Left lung (tissue), 4 donors: ENCODE measurements at regions not wholly inside any gene's neighbourhood (a gene's known extent, or its start where the extent isn't known, plus 50 kb on each side); places are given as distances from the start of the nearest gene placed in this dataset.

Experiments used
- ATAC-seq: fragments of 200-7000 bp; cut with Tn5 transposase; one replicate; pipeline ENCODE4 v1.9.1; 2020; ENCODE audit warnings: moderate library complexity
- DNase-seq, 4 donors: peaks; one replicate each; pipeline ENCODE4 v3.0.0-alpha.2; 2013 to 2020
- H3K27ac ChIP-seq, 2 donors: fragments of 200-600 bp; sonication (generic) in 1 of 2; one replicate each; pipeline versions ENCODE4 v1.5.0 to v1.8.0; 2020 to 2021
- H3K27me3 ChIP-seq, 2 donors: fragments of 200-600 bp; sonication (generic) in 1 of 2; one replicate each; pipeline versions ENCODE4 v1.5.0 to v1.8.0; 2020 to 2021
- H3K36me3 ChIP-seq, 2 donors: fragments of 200-600 bp; sonication (generic) in 1 of 2; one replicate each; pipeline versions ENCODE4 v1.5.0 to v1.8.0; 2020 to 2021
- H3K4me1 ChIP-seq, 2 donors: fragments of 200-600 bp; one replicate each; pipeline ENCODE4 v1.8.0; 2021
- H3K4me3 ChIP-seq, 2 donors: fragments of 200-600 bp; sonication (generic) in 1 of 2; one replicate each; pipeline versions ENCODE4 v1.5.0 to v1.8.0; 2020 to 2021; ENCODE audit warnings: mild to moderate bottlenecking in 1 of 2
- H3K9me3 ChIP-seq, 2 donors: fragments of 200-600 bp; sonication (generic) in 1 of 2; one replicate each; pipeline versions ENCODE4 v1.5.0 to v1.8.0; 2020 to 2021
- CTCF ChIP-seq, 2 donors: fragments of 200-600 bp; sonication (generic) in 1 of 2; IDR thresholded peaks; one replicate each; pipeline versions ENCODE4 v1.5.0 to v1.8.0; 2021; ENCODE audit warnings: antibody characterized with exemption in 2 of 2
- intact Hi-C, 2 donors: fragments of 100-400 bp; cut with DNase I; formaldehyde crosslinking; loops; one replicate each; pipeline versions ENCODE4 v1.11.2 to v1.14.2; 2022
- donor health status: DM: no; HTN: yes; CAD: no.
- donor health status: DM: no; HTN: no; CAD: no.

DNA sequence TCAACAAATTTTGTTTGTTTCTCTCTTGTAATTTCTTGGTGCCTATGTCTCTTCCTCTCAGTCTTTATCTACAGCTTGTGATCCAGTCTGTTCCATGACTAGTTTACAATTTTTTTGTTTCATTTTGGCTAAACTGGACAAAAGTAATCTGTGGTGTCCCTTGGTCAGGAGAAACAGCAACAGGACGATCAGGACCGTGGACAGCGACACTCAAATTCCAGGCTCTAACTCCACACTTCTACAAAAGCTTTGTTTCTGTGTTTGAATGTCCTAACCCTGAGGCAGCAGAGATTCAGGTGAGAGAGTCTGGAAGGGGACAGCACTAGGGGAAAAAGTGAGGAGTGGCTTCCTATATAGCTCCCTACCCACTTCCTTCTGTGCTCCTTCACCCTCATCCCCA is 593.3 kb upstream of the FANCL start:
- Histone ChIP-seq H3K4me3 (no peak overlapping the region), H3K27ac (no peak overlapping the region), H3K9me3 (peaks cover 0 to 9% of the 10 kb centered on the region in 2 donors), H3K27me3 (no peaks in the 10 kb centered on the region), H3K36me3 (no peaks in the 10 kb centered on the region), H3K4me1 (no peaks in the 10 kb centered on the region)
- no peak for TF ChIP-seq CTCF (IDR thresholded peaks at IDR 0.05)
- peak in 2 of 4 donors; percentile 29 to 52 for DNase-seq
- intact Hi-C loops, result no loop called here
- ATAC-seq, result peak; percentile 65

- peaks cover 0 to 52% of the 10 kb centered on the region in 2 donors for H3K9me3 ChIP-seq
- no peaks in the 10 kb centered on the region for H3K36me3 ChIP-seq
- H3K4me3 ChIP-seq, result no peak overlapping the region
Observed at GRCh38 chr2:58826795-58827194, 585.7 kb upstream of the FANCL start.

DNA sequence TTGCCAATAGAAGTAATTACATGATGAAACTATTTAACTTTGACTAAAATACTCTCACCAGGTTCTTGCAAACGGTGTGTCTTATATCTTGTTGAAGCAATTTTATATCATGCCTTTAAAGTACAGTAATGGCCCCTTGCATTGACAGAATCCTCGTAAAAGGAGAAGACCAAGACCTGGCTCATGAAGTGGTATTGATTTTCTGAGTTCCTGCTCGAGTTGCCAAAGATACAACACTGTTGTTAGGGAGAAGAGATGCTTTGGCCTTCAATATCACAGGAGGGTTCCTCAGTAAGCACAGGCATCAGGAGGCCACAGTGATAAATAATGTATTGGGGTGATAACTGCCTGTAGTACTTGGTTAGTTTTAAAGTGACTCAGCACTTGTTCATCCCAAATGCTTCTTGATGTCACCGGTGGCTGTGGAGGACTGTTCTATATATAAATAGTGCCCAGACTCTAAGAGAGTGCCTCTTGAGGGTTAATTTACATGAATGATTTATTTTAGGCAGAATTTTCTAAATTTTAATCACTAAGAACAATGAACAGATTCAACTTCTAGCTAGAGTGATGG is 571.7 kb upstream of the FANCL start:
- Histone ChIP-seq H3K36me3 (no peaks in the 10 kb centered on the region), H3K27ac (no peak overlapping the region), H3K9me3 (no peaks in the 10 kb centered on the region), H3K4me3 (no peak overlapping the region), H3K27me3 (no peaks in the 10 kb centered on the region), H3K4me1 (no peaks in the 10 kb centered on the region)
- TF ChIP-seq CTCF (IDR thresholded peaks at IDR 0.05), result no peak
- intact Hi-C loops, result no loop called here
- ATAC-seq (no peak), DNase-seq (no peak)

More at GRCh38 chr2:58826795-58827194, 585.7 kb upstream of the FANCL start:
- TF ChIP-seq CTCF (IDR thresholded peaks at IDR 0.05), result no peak
- Histone ChIP-seq H3K27ac (no peak overlapping the region), H3K27me3 (no peaks in the 10 kb centered on the region), H3K4me1 (no peaks in the 10 kb centered on the region)
- DNase-seq, result no peak
- intact Hi-C loops, result no loop called here
- no peak for ATAC-seq

GRCh38 chr2:58805126-58805525 is 564.0 kb upstream of the FANCL start:
- Histone ChIP-seq H3K36me3 (no peaks in the 10 kb centered on the region), H3K4me3 (no peak overlapping the region), H3K9me3 (no peaks in the 10 kb centered on the region), H3K4me1 (no peaks in the 10 kb centered on the region), H3K27ac (no peak overlapping the region), H3K27me3 (no peaks in the 10 kb centered on the region)
- DNase-seq (no peak), ATAC-seq (no peak)
- no peak for TF ChIP-seq CTCF (IDR thresholded peaks at IDR 0.05)
- intact Hi-C loops, result no loop called here

- H3K4me3 ChIP-seq, result no peak overlapping the region
- H3K27me3 ChIP-seq, result no peaks in the 10 kb centered on the region
- no peaks in the 10 kb centered on the region for H3K9me3 ChIP-seq
- DNase-seq, result no peak
- intact Hi-C loops, result no loop called here
- ATAC-seq, result no peak
- no peak for TF ChIP-seq CTCF (IDR thresholded peaks at IDR 0.05)
- H3K27ac ChIP-seq, result no peak overlapping the region
- H3K4me1 ChIP-seq, result no peaks in the 10 kb centered on the region
- no peaks in the 10 kb centered on the region for H3K36me3 ChIP-seq
Observed at GRCh38 chr2:58803192-58803591, 562.1 kb upstream of the FANCL start.
